Mesendoderm (in vitro differentiated cells): ENCODE measurements at regions not wholly inside any gene's neighbourhood (a gene's known extent, or its start where the extent isn't known, plus 50 kb on each side); places are given as distances from the start of the nearest gene placed in this dataset.

Experiments
- DNase-seq: peaks from one replicate; pipeline ENCODE4 v3.0.0; 2013
- H2AK5ac ChIP-seq: 2 replicates; pipeline ENCODE4 v1.6.1; 2013; ENCODE audit warnings: low read length, inconsistent platforms
- H2BK120ac ChIP-seq: 2 replicates; pipeline ENCODE4 v1.6.1; 2013; ENCODE audit warnings: low read depth, mild to moderate bottlenecking, low read length, moderate library complexity, mixed read lengths
- H2BK15ac ChIP-seq: replicated peaks from 2 replicates; pipeline ENCODE4 v1.6.1; 2013; ENCODE audit warnings: low read depth, mild to moderate bottlenecking, moderate library complexity
- H2BK5ac ChIP-seq: 2 replicates; pipeline ENCODE4 v1.6.1; 2013; ENCODE audit warnings: low read length, inconsistent platforms
- H3K18ac ChIP-seq: 2 replicates; pipeline ENCODE4 v1.6.1; 2013; ENCODE audit warnings: mild to moderate bottlenecking, low read length, mixed read lengths
- H3K23ac ChIP-seq: one replicate; pipeline ENCODE4 v1.6.1; 2013; ENCODE audit warnings: low read length
- H3K27ac ChIP-seq: 2 replicates; pipeline ENCODE4 v1.5.1; 2013; ENCODE audit warnings: low read depth, mild to moderate bottlenecking, inconsistent platforms, low read length, moderate library complexity
- H3K27me3 ChIP-seq: 2 replicates; pipeline ENCODE4 v1.6.1; 2013; ENCODE audit warnings: low read length, control low read depth, mild to moderate bottlenecking, inconsistent platforms; ENCODE audit not compliant: insufficient read depth, poor library complexity
- H3K36me3 ChIP-seq: 2 replicates; pipeline ENCODE4 v1.6.1; 2013; ENCODE audit warnings: low read length, inconsistent platforms; ENCODE audit not compliant: control insufficient read depth, insufficient read depth
- H3K4ac ChIP-seq: one replicate; pipeline ENCODE4 v1.6.1; 2013; ENCODE audit warnings: low read depth, mild to moderate bottlenecking, low read length, moderate library complexity
- H3K4me1 ChIP-seq: 2 replicates; pipeline ENCODE4 v1.6.1; 2013; ENCODE audit warnings: low read depth, low read length, inconsistent platforms; ENCODE audit not compliant: control insufficient read depth
- H3K4me2 ChIP-seq: 2 replicates; pipeline ENCODE4 v1.6.1; 2013; ENCODE audit warnings: low read length
- H3K4me3 ChIP-seq: 2 replicates; pipeline ENCODE4 v1.5.1; 2013; ENCODE audit warnings: mild to moderate bottlenecking, low read length
- H3K56ac ChIP-seq: one replicate; pipeline ENCODE4 v1.6.1; 2013; ENCODE audit warnings: low read length
- H3K79me1 ChIP-seq: 2 replicates; pipeline ENCODE4 v1.6.1; 2013; ENCODE audit warnings: low read length, inconsistent platforms
- H3K79me2 ChIP-seq: 2 replicates; pipeline ENCODE4 v1.6.1; 2013; ENCODE audit warnings: mild to moderate bottlenecking, low read length; ENCODE audit not compliant: control insufficient read depth, insufficient read depth
- H3K9ac ChIP-seq: 2 replicates; pipeline ENCODE4 v1.6.1; 2013; ENCODE audit warnings: low read length, inconsistent platforms
- H4K5ac ChIP-seq: one replicate; pipeline ENCODE4 v1.6.1; 2013; ENCODE audit warnings: low read length
- H4K8ac ChIP-seq: one replicate; pipeline ENCODE4 v1.6.1; 2013; ENCODE audit warnings: low read depth, mild to moderate bottlenecking, control low read depth, low read length, moderate library complexity
- WGBS: extraction: QIAGEN DNeasy Blood & Tissue Kit; methylation state at CpG from one replicate; pipeline ENCODE4 v1.1.7; 2013; ENCODE audit warnings: low lambda C conversion rate, missing lambda C conversion rate; ENCODE audit not compliant: insufficient coverage; ENCODE audit errors: extremely low coverage; 5-methylcytosine and 5-hydroxymethylcytosine counted together

- no peak overlapping the region for H3K18ac ChIP-seq
- no CpG with 5 or more reads among the region's 1 CpG for WGBS
Observed at GRCh38 chr3:34185301-34185700, 386.9 kb downstream of the PDCD6IP start.

GRCh38 chr3:34189133-34189532 is 390.7 kb downstream of the PDCD6IP start:
- H3K4me2 ChIP-seq, result no peak overlapping the region
- no peaks in the 10 kb centered on the region for H3K27me3 ChIP-seq
- H3K36me3 ChIP-seq, result no peaks in the 10 kb centered on the region
- H4K8ac ChIP-seq, result no peak overlapping the region
- no peak overlapping the region for H4K5ac ChIP-seq
- no peak overlapping the region for H3K18ac ChIP-seq
- H3K56ac ChIP-seq, result no peak overlapping the region
- H3K4me3 ChIP-seq, result no peak overlapping the region
- no peak overlapping the region for H3K23ac ChIP-seq
- no peak overlapping the region for H2BK15ac ChIP-seq
- H2BK120ac ChIP-seq, result no peak overlapping the region
- H3K79me1 ChIP-seq, result no peaks in the 10 kb centered on the region
- no peak overlapping the region for H2AK5ac ChIP-seq
- H3K27ac ChIP-seq, result no peak overlapping the region
- H3K9ac ChIP-seq, result no peak overlapping the region
- no peak overlapping the region for H2BK5ac ChIP-seq
- DNase-seq, result no peak
- H3K4ac ChIP-seq, result no peak overlapping the region
- no CpG with 5 or more reads among the region's 7 CpGs for WGBS
- H3K79me2 ChIP-seq, result no peaks in the 10 kb centered on the region
- H3K4me1 ChIP-seq, result no peaks in the 10 kb centered on the region

More at GRCh38 chr3:34185301-34185700, 386.9 kb downstream of the PDCD6IP start:
- Histone ChIP-seq H4K5ac (no peak overlapping the region), H3K27ac (no peak overlapping the region), H3K79me1 (no peaks in the 10 kb centered on the region), H2BK5ac (no peak overlapping the region), H3K4me3 (no peak overlapping the region), H3K4me1 (no peaks in the 10 kb centered on the region), H3K36me3 (no peaks in the 10 kb centered on the region), H3K23ac (no peak overlapping the region), H2BK15ac (no peak overlapping the region), H2BK120ac (no peak overlapping the region), H3K79me2 (no peaks in the 10 kb centered on the region), H2AK5ac (no peak overlapping the region), H3K4ac (no peak overlapping the region), H4K8ac (no peak overlapping the region), H3K27me3 (no peaks in the 10 kb centered on the region), H3K56ac (no peak overlapping the region), H3K4me2 (no peak overlapping the region), H3K9ac (no peak overlapping the region)
- DNase-seq, result no peak

- Histone ChIP-seq H3K18ac (no peak overlapping the region), H3K56ac (no peak overlapping the region), H3K4me2 (no peak overlapping the region), H3K4ac (no peak overlapping the region), H3K9ac (no peak overlapping the region), H2BK15ac (no peak overlapping the region), H3K27ac (no peak overlapping the region), H3K4me3 (no peak overlapping the region), H4K8ac (no peak overlapping the region), H4K5ac (no peak overlapping the region), H3K4me1 (no peaks in the 10 kb centered on the region), H2AK5ac (no peak overlapping the region), H3K79me2 (no peaks in the 10 kb centered on the region), H3K23ac (no peak overlapping the region), H3K27me3 (no peaks in the 10 kb centered on the region), H2BK120ac (no peak overlapping the region), H3K36me3 (no peaks in the 10 kb centered on the region), H3K79me1 (no peaks in the 10 kb centered on the region), H2BK5ac (no peak overlapping the region)
- no CpG with 5 or more reads among the region's 2 CpGs for WGBS
- no peak for DNase-seq
Observed at GRCh38 chr3:34196914-34197313, 398.5 kb downstream of the PDCD6IP start.

- no CpG with 5 or more reads among the region's 1 CpG for WGBS
- Histone ChIP-seq H2BK5ac (no peak overlapping the region), H3K23ac (no peak overlapping the region), H3K56ac (no peak overlapping the region), H3K4me1 (no peaks in the 10 kb centered on the region), H3K9ac (no peak overlapping the region), H3K4ac (no peak overlapping the region), H2AK5ac (no peak overlapping the region), H3K79me1 (no peaks in the 10 kb centered on the region), H3K79me2 (no peaks in the 10 kb centered on the region), H3K4me3 (no peak overlapping the region), H2BK15ac (no peak overlapping the region), H2BK120ac (no peak overlapping the region), H4K5ac (no peak overlapping the region), H3K27me3 (no peaks in the 10 kb centered on the region), H3K27ac (no peak overlapping the region), H3K36me3 (no peaks in the 10 kb centered on the region), H3K4me2 (no peak overlapping the region), H4K8ac (no peak overlapping the region), H3K18ac (no peak overlapping the region)
- no peak for DNase-seq
Observed at GRCh38 chr3:34198309-34198708, 399.9 kb downstream of the PDCD6IP start.

- Histone ChIP-seq H4K5ac (no peak overlapping the region), H3K9ac (no peak overlapping the region), H3K79me2 (no peaks in the 10 kb centered on the region), H2BK15ac (no peak overlapping the region), H3K79me1 (no peaks in the 10 kb centered on the region), H3K18ac (no peak overlapping the region), H3K27ac (no peak overlapping the region), H3K56ac (no peak overlapping the region), H3K4me2 (no peak overlapping the region), H3K4me3 (no peak overlapping the region), H3K27me3 (no peaks in the 10 kb centered on the region), H2BK120ac (no peak overlapping the region), H3K4me1 (no peaks in the 10 kb centered on the region), H3K36me3 (no peaks in the 10 kb centered on the region), H2AK5ac (no peak overlapping the region), H3K23ac (no peak overlapping the region), H2BK5ac (no peak overlapping the region), H3K4ac (no peak overlapping the region), H4K8ac (no peak overlapping the region)
- no peak for DNase-seq
- WGBS, result no CpG with 5 or more reads among the region's 1 CpG
Observed at GRCh38 chr3:34200576-34200975, 402.1 kb downstream of the PDCD6IP start.

GRCh38 chr3:34202975-34203374 is 404.5 kb downstream of the PDCD6IP start:
- Histone ChIP-seq H3K27me3 (no peaks in the 10 kb centered on the region), H2BK15ac (no peak overlapping the region), H3K27ac (no peak overlapping the region), H2BK5ac (no peak overlapping the region), H3K79me1 (no peaks in the 10 kb centered on the region), H3K23ac (no peak overlapping the region), H3K56ac (no peak overlapping the region), H2BK120ac (no peak overlapping the region), H4K5ac (no peak overlapping the region), H4K8ac (no peak overlapping the region), H3K18ac (no peak overlapping the region), H2AK5ac (no peak overlapping the region), H3K4me3 (no peak overlapping the region), H3K4ac (no peak overlapping the region), H3K79me2 (no peaks in the 10 kb centered on the region), H3K4me1 (no peaks in the 10 kb centered on the region), H3K4me2 (no peak overlapping the region), H3K9ac (no peak overlapping the region), H3K36me3 (no peaks in the 10 kb centered on the region)
- no CpG with 5 or more reads among the region's 3 CpGs for WGBS
- no peak for DNase-seq
